Activated CD4-positive, alpha-beta T cell treated with anti-CD3 and anti-CD28 coated beads for 36 hours (primary cell): ENCODE measurements at regions not wholly inside any gene's neighbourhood (a gene's known extent, or its start where the extent isn't known, plus 50 kb on each side); places are given as distances from the start of the nearest gene placed in this dataset.
"Not testable (repeated sequence)": the region's sequence is repeated elsewhere in the genome, so short reads cannot be mapped to it uniquely, and the experiment has no call there.

Source experiments
- ATAC-seq: fragments of 200-7000 bp; cut with Tn5 transposase; one replicate; pipeline ENCODE4 v1.10.0; 2021; ENCODE audit warnings: mild to moderate bottlenecking, moderate library complexity
- CTCF ChIA-PET: fragments of 350-600 bp; sonication (Branson Sonifier 250); formaldehyde crosslinking; loops from one replicate; lab custom pipeline; 2021; ENCODE audit warnings: antibody characterized with exemption; lab: Charles Lee
- POLR2A ChIA-PET: fragments of 350-600 bp; sonication (Branson Sonifier 250); formaldehyde crosslinking; loops from one replicate; lab custom pipeline; 2021; ENCODE audit warnings: antibody characterized with exemption, inconsistent platforms; lab: Charles Lee
- DNase-seq: peaks from one replicate; pipeline ENCODE4 v3.0.0-alpha.2; 2020
- H3K27ac Mint-ChIP-seq: one replicate; pipeline ENCODE4 v1.8.0; 2021; ENCODE audit warnings: mixed read lengths
- H3K27me3 Mint-ChIP-seq: one replicate; pipeline ENCODE4 v1.8.0; 2021; ENCODE audit warnings: mixed read lengths
- H3K36me3 Mint-ChIP-seq: one replicate; pipeline ENCODE4 v1.8.0; 2021; ENCODE audit warnings: low read depth, mixed read lengths
- H3K4me1 Mint-ChIP-seq: one replicate; pipeline ENCODE4 v1.8.0; 2021; ENCODE audit warnings: mixed read lengths
- H3K4me3 Mint-ChIP-seq: one replicate; pipeline ENCODE4 v1.8.0; 2021; ENCODE audit warnings: mild to moderate bottlenecking, moderate library complexity, mixed read lengths
- H3K9me3 Mint-ChIP-seq: one replicate; pipeline ENCODE4 v1.8.0; 2021; ENCODE audit warnings: low read depth, mixed read lengths
- intact Hi-C, 2 experiments: fragments of 100-400 bp; cut with DNase I in 1 of 2; cut with micrococcal nuclease in 1 of 2; formaldehyde crosslinking; loops; one replicate each; pipeline versions ENCODE4 v1.14.2 to v1.15.1; 2022 to 2024; cut with DNase I, micrococcal nuclease

- Mint-ChIP-seq H3K27ac (no peak overlapping the region), H3K27me3 (no peaks in the 10 kb centered on the region), H3K4me1 (no peaks in the 10 kb centered on the region), H3K4me3 (no peak overlapping the region), H3K9me3 (no peaks in the 10 kb centered on the region), H3K36me3 (no peaks in the 10 kb centered on the region)
- ATAC-seq = no peak
- CTCF ChIA-PET = interaction anchor here (1.1 kb wide), 1 partner anchor 17 kb away, joined by 3 read pairs; no protein-coding TSS in a partner anchor
- POLR2A ChIA-PET = no interaction called here
- intact Hi-C loops = no loop called here
- DNase-seq = no peak
These were observed 277.1 kb downstream of the ANKRD50 start for GRCh38 chr4:124435274-124435950.

GRCh38 chr4:124437853-124438495 is 274.6 kb downstream of the ANKRD50 start:
- intact Hi-C loops = no loop called here
- H3K9me3 Mint-ChIP-seq = no peaks in the 10 kb centered on the region
- no peaks in the 10 kb centered on the region for H3K36me3 Mint-ChIP-seq
- ChIA-PET CTCF (interaction anchor here (0.6 kb wide), 1 partner anchor 11 kb away, joined by 3 read pairs; no protein-coding TSS in a partner anchor), POLR2A (no interaction called here)
- H3K27ac Mint-ChIP-seq = no peak overlapping the region
- H3K4me3 Mint-ChIP-seq = no peak overlapping the region
- H3K4me1 Mint-ChIP-seq = no peaks in the 10 kb centered on the region
- DNase-seq = no peak
- no peaks in the 10 kb centered on the region for H3K27me3 Mint-ChIP-seq
- ATAC-seq = no peak

- H3K4me1 Mint-ChIP-seq = no peaks in the 10 kb centered on the region
- no peak overlapping the region for H3K27ac Mint-ChIP-seq
- H3K27me3 Mint-ChIP-seq = no peaks in the 10 kb centered on the region
- H3K9me3 Mint-ChIP-seq = peaks cover 8% of the 10 kb centered on the region
- no peaks in the 10 kb centered on the region for H3K36me3 Mint-ChIP-seq
- CTCF ChIA-PET = no interaction called here
- no peak overlapping the region for H3K4me3 Mint-ChIP-seq
- POLR2A ChIA-PET = no interaction called here
- intact Hi-C loops = no loop called here
- DNase-seq (no peak), ATAC-seq (no peak)
These were observed 267.5 kb downstream of the ANKRD50 start for GRCh38 chr4:124445071-124445470.

- CTCF ChIA-PET = no interaction called here
- DNase-seq = no peak
- no peak for ATAC-seq
These were observed 262.7 kb downstream of the ANKRD50 start for GRCh38 chr4:124449881-124450280.

GRCh38 chr4:124450851-124451250 is 261.7 kb downstream of the ANKRD50 start:
- intact Hi-C loops = no loop called here
- H3K36me3 Mint-ChIP-seq = no peaks in the 10 kb centered on the region
- ATAC-seq (no peak), DNase-seq (no peak)
- ChIA-PET POLR2A (no interaction called here), CTCF (no interaction called here)
- no peaks in the 10 kb centered on the region for H3K27me3 Mint-ChIP-seq
- H3K4me1 Mint-ChIP-seq = no peaks in the 10 kb centered on the region
- peaks cover 5% of the 10 kb centered on the region for H3K9me3 Mint-ChIP-seq
- H3K4me3 Mint-ChIP-seq = no peak overlapping the region
- H3K27ac Mint-ChIP-seq = no peak overlapping the region

More at GRCh38 chr4:124449881-124450280, 262.7 kb downstream of the ANKRD50 start:
- no peaks in the 10 kb centered on the region for H3K27me3 Mint-ChIP-seq
- no peak overlapping the region for H3K27ac Mint-ChIP-seq
- peaks cover 5% of the 10 kb centered on the region for H3K9me3 Mint-ChIP-seq
- no peaks in the 10 kb centered on the region for H3K4me1 Mint-ChIP-seq
- H3K36me3 Mint-ChIP-seq = no peaks in the 10 kb centered on the region
- no peak overlapping the region for H3K4me3 Mint-ChIP-seq
- intact Hi-C loops = no loop called here
- POLR2A ChIA-PET = no interaction called here

GRCh38 chr4:124454772-124455270 is 257.7 kb downstream of the ANKRD50 start:
- ATAC-seq (no peak), DNase-seq (no peak)
- H3K27me3 Mint-ChIP-seq = no peaks in the 10 kb centered on the region
- no peaks in the 10 kb centered on the region for H3K4me1 Mint-ChIP-seq
- H3K36me3 Mint-ChIP-seq = no peaks in the 10 kb centered on the region
- no peak overlapping the region for H3K27ac Mint-ChIP-seq
- CTCF ChIA-PET = no interaction called here
- POLR2A ChIA-PET = no interaction called here
- no peaks in the 10 kb centered on the region for H3K9me3 Mint-ChIP-seq
- no peak overlapping the region for H3K4me3 Mint-ChIP-seq
- intact Hi-C loops = no loop called here

- H3K9me3 Mint-ChIP-seq = peaks cover 3% of the 10 kb centered on the region
- H3K4me1 Mint-ChIP-seq = no peaks in the 10 kb centered on the region
- intact Hi-C loops = no loop called here
- DNase-seq (no peak), ATAC-seq (no peak)
- POLR2A ChIA-PET = no interaction called here
- CTCF ChIA-PET = no interaction called here
- no peak overlapping the region for H3K4me3 Mint-ChIP-seq
- H3K27ac Mint-ChIP-seq = no peak overlapping the region
- H3K36me3 Mint-ChIP-seq = no peaks in the 10 kb centered on the region
- no peaks in the 10 kb centered on the region for H3K27me3 Mint-ChIP-seq
These were observed 256.9 kb downstream of the ANKRD50 start for GRCh38 chr4:124455671-124456070.

GRCh38 chr4:124459196-124459940 is 253.2 kb downstream of the ANKRD50 start:
- peaks cover 16% of the 10 kb centered on the region for H3K9me3 Mint-ChIP-seq
- no peaks in the 10 kb centered on the region for H3K36me3 Mint-ChIP-seq
- no peak overlapping the region for H3K27ac Mint-ChIP-seq
- H3K4me3 Mint-ChIP-seq = no peak overlapping the region
- H3K4me1 Mint-ChIP-seq = no peaks in the 10 kb centered on the region
- ChIA-PET POLR2A (no interaction called here), CTCF (no interaction called here)
- H3K27me3 Mint-ChIP-seq = no peaks in the 10 kb centered on the region
- DNase-seq (no peak), ATAC-seq (no peak)
- intact Hi-C loops = no loop called here

- Mint-ChIP-seq H3K36me3 (no peaks in the 10 kb centered on the region), H3K9me3 (peaks cover 16% of the 10 kb centered on the region), H3K4me1 (no peaks in the 10 kb centered on the region), H3K4me3 (no peak overlapping the region), H3K27ac (no peak overlapping the region), H3K27me3 (no peaks in the 10 kb centered on the region)
- ATAC-seq (no peak), DNase-seq (no peak)
- intact Hi-C loops = no loop called here
- POLR2A ChIA-PET = no interaction called here
- CTCF ChIA-PET = interaction anchor here (0.6 kb wide), 1 partner anchor 87 kb away, joined by 3 read pairs; no protein-coding TSS in a partner anchor
These were observed 252.6 kb downstream of the ANKRD50 start for GRCh38 chr4:124459941-124460310.

GRCh38 chr4:124461592-124461991 is 250.9 kb downstream of the ANKRD50 start:
- CTCF ChIA-PET, intact Hi-C loops, ATAC-seq, DNase-seq, H3K4me1 Mint-ChIP-seq, H3K27me3 Mint-ChIP-seq, POLR2A ChIA-PET, H3K4me3 Mint-ChIP-seq, H3K36me3 Mint-ChIP-seq, H3K27ac Mint-ChIP-seq: not testable (repeated sequence)
- peaks cover 16% of the 10 kb centered on the region for H3K9me3 Mint-ChIP-seq

GRCh38 chr4:124462954-124463828 is 249.3 kb downstream of the ANKRD50 start:
- ATAC-seq (no peak), DNase-seq (no peak)
- ChIA-PET POLR2A (no interaction called here), CTCF (interaction anchor here (0.6 kb wide), 1 partner anchor 52 kb away, joined by 3 read pairs; no protein-coding TSS in a partner anchor)
- intact Hi-C loops = no loop called here
- Mint-ChIP-seq H3K27me3 (no peaks in the 10 kb centered on the region), H3K4me1 (no peaks in the 10 kb centered on the region), H3K36me3 (no peaks in the 10 kb centered on the region), H3K4me3 (no peak overlapping the region), H3K27ac (no peak overlapping the region), H3K9me3 (peaks cover 16% of the 10 kb centered on the region)
